PC-3 (cell line): ENCODE measurements at regions not wholly inside any gene's neighbourhood (a gene's known extent, or its start where the extent isn't known, plus 50 kb on each side); places are given as distances from the start of the nearest gene placed in this dataset.

Source experiments
- ATAC-seq: fragments of 200-7000 bp; cut with Tn5 transposase; 2 replicates; pipeline ENCODE4 v1.9.1; 2020; ENCODE audit warnings: mild to moderate bottlenecking, moderate library complexity
- BruUV-seq: library from RNA; stranded (reverse); fragments of 400-500 nt; replicated peaks from 2 replicates; lab custom pipeline; 2021; lab: Mats Ljungman, UMichigan
- CTCF ChIA-PET: fragments of 300-600 bp; sonication (Branson Sonifier 250); formaldehyde crosslinking; loops from one replicate; lab custom pipeline; 2022; ENCODE audit warnings: antibody characterized with exemption; lab: Charles Lee
- POLR2A ChIA-PET: fragments of 300-600 bp; sonication (Branson Sonifier 250); formaldehyde crosslinking; loops from one replicate; lab custom pipeline; 2022; ENCODE audit warnings: antibody characterized with exemption; ENCODE audit not compliant: unreplicated experiment; lab: Charles Lee
- DNase-seq: peaks from one replicate; pipeline ENCODE4 v3.0.0-alpha.2; 2015
- H2AFZ ChIP-seq: fragments of 300-600 bp; sonication (generic); 2 replicates; pipeline ENCODE4 v1.6.0; 2016; ENCODE audit warnings: antibody characterized with exemption, low read length
- H3F3A ChIP-seq: fragments of 300-600 bp; sonication (generic); one replicate; pipeline ENCODE4 v1.6.0; 2017; ENCODE audit warnings: antibody characterized with exemption, low read length, control low read depth, mild to moderate bottlenecking; ENCODE audit not compliant: unreplicated experiment
- H3K27ac ChIP-seq: fragments of 300-600 bp; sonication (generic); 2 replicates; pipeline ENCODE4 v1.5.1; 2016; ENCODE audit warnings: mild to moderate bottlenecking, low read length
- H3K27me3 ChIP-seq: fragments of 300-600 bp; sonication (generic); 2 replicates; pipeline ENCODE4 v1.6.1; 2016; ENCODE audit warnings: low read length, mixed read lengths
- H3K36me3 ChIP-seq: fragments of 300-600 bp; sonication (generic); 2 replicates; pipeline ENCODE4 v1.6.1; 2016; ENCODE audit warnings: low read depth, mixed run types, low read length, mixed read lengths
- H3K4me1 ChIP-seq: fragments of 300-600 bp; sonication (generic); 2 replicates; pipeline ENCODE4 v1.5.1; 2016; ENCODE audit warnings: low read length; ENCODE audit not compliant: insufficient read depth
- H3K4me2 ChIP-seq: fragments of 300-600 bp; sonication (generic); 2 replicates; pipeline ENCODE4 v1.6.0; 2016; ENCODE audit warnings: low read length
- H3K4me3 ChIP-seq: fragments of 300-600 bp; sonication (generic); 2 replicates; pipeline ENCODE4 v1.5.1; 2016; ENCODE audit warnings: mild to moderate bottlenecking, low read length, mixed read lengths
- H3K79me2 ChIP-seq: fragments of 300-600 bp; sonication (generic); 2 replicates; pipeline ENCODE4 v1.6.1; 2017; ENCODE audit warnings: low read length, mixed read lengths
- H3K9ac ChIP-seq: fragments of 300-600 bp; sonication (generic); 2 replicates; pipeline ENCODE4 v1.6.0; 2016; ENCODE audit warnings: mild to moderate bottlenecking, low read length
- H3K9me2 ChIP-seq: fragments of 300-600 bp; sonication (generic); replicated peaks from 2 replicates; pipeline ENCODE4 v1.6.1; 2016; ENCODE audit warnings: mixed run types, low read length, mixed read lengths
- H3K9me3 ChIP-seq: fragments of 300-600 bp; sonication (generic); 2 replicates; pipeline ENCODE4 v1.6.1; 2016; ENCODE audit warnings: low read length, mixed read lengths
- H4K20me1 ChIP-seq: fragments of 300-600 bp; sonication (generic); 2 replicates; pipeline ENCODE4 v1.6.1; 2016; ENCODE audit warnings: low read length, mixed read lengths
- EZH2 ChIP-seq: fragments of 300-600 bp; sonication (generic); IDR thresholded peaks from one replicate; pipeline ENCODE4 v1.6.1; 2017; ENCODE audit warnings: antibody characterized with exemption, mild to moderate bottlenecking, low read length; ENCODE audit not compliant: unreplicated experiment
- EZH2phosphoT487 ChIP-seq: fragments of 300-600 bp; sonication (generic); IDR thresholded peaks from 2 replicates; pipeline ENCODE4 v1.6.1; 2018; ENCODE audit warnings: mild to moderate bottlenecking, antibody characterized with exemption, low read length, borderline replicate concordance
- intact Hi-C: fragments of 100-400 bp; cut with micrococcal nuclease; formaldehyde crosslinking; loops from 2 replicates; pipeline ENCODE4 v1.9.0; 2023
- TF ChIP-seq, protein P1 (sequence below): fragments of 300-600 bp; sonication (generic); conservative IDR thresholded peaks from 2 replicates; pipeline ENCODE4 v1.5.1; 2017; ENCODE audit warnings: antibody characterized with exemption, low read depth, mild to moderate bottlenecking, low read length

GRCh38 chr11:115999437-115999836 lies 495.2 kb upstream of the CADM1 start:
- H3K4me3 ChIP-seq = no peak overlapping the region
- H3K79me2 ChIP-seq = no peaks in the 10 kb centered on the region
- ATAC-seq (no peak), DNase-seq (no peak)
- H3K9me2 ChIP-seq = no peaks in the 10 kb centered on the region
- ChIA-PET POLR2A (no interaction called here), CTCF (no interaction called here)
- peaks cover 40% of the 10 kb centered on the region; the same call in 1 of the 2 replicates for H3K9me3 ChIP-seq
- H3K4me1 ChIP-seq = no peaks in the 10 kb centered on the region
- H3K9ac ChIP-seq = no peak overlapping the region
- H3K27ac ChIP-seq = no peak overlapping the region
- TF ChIP-seq, protein P1, sequence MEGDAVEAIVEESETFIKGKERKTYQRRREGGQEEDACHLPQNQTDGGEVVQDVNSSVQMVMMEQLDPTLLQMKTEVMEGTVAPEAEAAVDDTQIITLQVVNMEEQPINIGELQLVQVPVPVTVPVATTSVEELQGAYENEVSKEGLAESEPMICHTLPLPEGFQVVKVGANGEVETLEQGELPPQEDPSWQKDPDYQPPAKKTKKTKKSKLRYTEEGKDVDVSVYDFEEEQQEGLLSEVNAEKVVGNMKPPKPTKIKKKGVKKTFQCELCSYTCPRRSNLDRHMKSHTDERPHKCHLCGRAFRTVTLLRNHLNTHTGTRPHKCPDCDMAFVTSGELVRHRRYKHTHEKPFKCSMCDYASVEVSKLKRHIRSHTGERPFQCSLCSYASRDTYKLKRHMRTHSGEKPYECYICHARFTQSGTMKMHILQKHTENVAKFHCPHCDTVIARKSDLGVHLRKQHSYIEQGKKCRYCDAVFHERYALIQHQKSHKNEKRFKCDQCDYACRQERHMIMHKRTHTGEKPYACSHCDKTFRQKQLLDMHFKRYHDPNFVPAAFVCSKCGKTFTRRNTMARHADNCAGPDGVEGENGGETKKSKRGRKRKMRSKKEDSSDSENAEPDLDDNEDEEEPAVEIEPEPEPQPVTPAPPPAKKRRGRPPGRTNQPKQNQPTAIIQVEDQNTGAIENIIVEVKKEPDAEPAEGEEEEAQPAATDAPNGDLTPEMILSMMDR = no peak
- TF ChIP-seq EZH2phosphoT487 = no peak
- no peak for TF ChIP-seq EZH2
- no peaks in the 10 kb centered on the region for H3F3A ChIP-seq
- no TSS peak for BruUV-seq
- no peaks in the 10 kb centered on the region for H3K27me3 ChIP-seq
- H3K36me3 ChIP-seq = no peaks in the 10 kb centered on the region
- H3K4me2 ChIP-seq = no peak overlapping the region
- intact Hi-C loops = no loop called here
- H4K20me1 ChIP-seq = no peaks in the 10 kb centered on the region
- H2AFZ ChIP-seq = no peak overlapping the region

DNA sequence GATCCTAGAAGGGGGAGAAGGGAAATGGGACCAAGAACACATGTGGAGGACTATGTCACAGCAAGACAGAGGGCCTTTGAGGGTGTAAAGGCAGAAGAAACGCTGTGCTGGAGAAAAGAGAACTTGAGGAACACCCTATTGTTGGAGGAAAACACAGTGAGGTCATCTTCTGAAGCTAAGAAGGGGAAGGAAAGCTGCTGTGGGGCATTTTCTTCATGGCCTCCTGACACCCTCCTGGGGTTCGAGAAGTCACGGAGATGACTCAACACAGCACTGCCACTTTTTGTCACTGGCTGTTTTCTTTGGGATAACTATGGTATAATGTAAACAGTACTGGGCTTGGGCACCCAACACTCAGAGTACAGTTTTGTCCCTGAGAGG lies 492.6 kb upstream of the CADM1 start:
- no peak overlapping the region for H2AFZ ChIP-seq
- POLR2A ChIA-PET = no interaction called here
- no peaks in the 10 kb centered on the region for H3F3A ChIP-seq
- no peak for DNase-seq
- H3K4me2 ChIP-seq = no peak overlapping the region
- no peak for ATAC-seq
- TF ChIP-seq EZH2 (no peak), EZH2phosphoT487 (no peak)
- TF ChIP-seq, protein P1 = no peak
- H3K9me2 ChIP-seq = no peaks in the 10 kb centered on the region
- H3K4me1 ChIP-seq = no peaks in the 10 kb centered on the region
- H3K27ac ChIP-seq = no peak overlapping the region
- H3K27me3 ChIP-seq = no peaks in the 10 kb centered on the region
- no peaks in the 10 kb centered on the region for H4K20me1 ChIP-seq
- H3K9ac ChIP-seq = no peak overlapping the region
- no peak overlapping the region for H3K4me3 ChIP-seq
- H3K36me3 ChIP-seq = no peaks in the 10 kb centered on the region
- BruUV-seq = no TSS peak
- peaks cover 38% of the 10 kb centered on the region; the same call in 1 of the 2 replicates for H3K9me3 ChIP-seq
- no peaks in the 10 kb centered on the region for H3K79me2 ChIP-seq
- CTCF ChIA-PET = no interaction called here
- intact Hi-C loops = no loop called here

GRCh38 chr11:115996125-115996807 lies 492.1 kb upstream of the CADM1 start:
- Histone ChIP-seq H3F3A (no peaks in the 10 kb centered on the region), H3K27me3 (no peaks in the 10 kb centered on the region), H3K9me3 (peaks cover 34% of the 10 kb centered on the region; the same call in 1 of the 2 replicates), H2AFZ (no peak overlapping the region), H3K4me1 (no peaks in the 10 kb centered on the region), H3K9me2 (no peaks in the 10 kb centered on the region), H4K20me1 (no peaks in the 10 kb centered on the region), H3K9ac (no peak overlapping the region), H3K4me2 (no peak overlapping the region), H3K36me3 (no peaks in the 10 kb centered on the region), H3K27ac (no peak overlapping the region), H3K79me2 (no peaks in the 10 kb centered on the region), H3K4me3 (no peak overlapping the region)
- CTCF ChIA-PET = no interaction called here
- intact Hi-C loops = no loop called here
- ATAC-seq = no peak
- no peak for DNase-seq
- no TSS peak for BruUV-seq
- POLR2A ChIA-PET = no interaction called here
- TF ChIP-seq EZH2 (no peak), EZH2phosphoT487 (no peak)
- TF ChIP-seq, protein P1 = no peak
